A673 (cell line): ENCODE measurements at regions not wholly inside any gene's neighbourhood (a gene's known extent, or its start where the extent isn't known, plus 50 kb on each side); places are given as distances from the start of the nearest gene placed in this dataset.

Experiments used
- BruUV-seq: library from RNA; stranded (reverse); fragments of 400-500 nt; replicated peaks from 2 replicates; lab custom pipeline; 2021; lab: Mats Ljungman, UMichigan
- CTCF ChIA-PET: fragments of 300-600 bp; sonication (Branson Sonifier 250); formaldehyde crosslinking; loops from one replicate; lab custom pipeline; 2022; ENCODE audit warnings: antibody characterized with exemption; lab: Charles Lee
- POLR2A ChIA-PET: fragments of 300-600 bp; sonication (Branson Sonifier 250); formaldehyde crosslinking; loops from one replicate; lab custom pipeline; 2022; ENCODE audit warnings: antibody characterized with exemption; ENCODE audit not compliant: low non-redundant PET; lab: Charles Lee
- DNase-seq: peaks from one replicate; pipeline ENCODE4 v3.0.0-alpha.2; 2015; ENCODE audit warnings: low spot score
- H3K27ac ChIP-seq: fragments of 200-600 bp; sonication (generic); 2 replicates; pipeline ENCODE4 v1.5.1; 2016; ENCODE audit warnings: mixed run types, low read depth, mild to moderate bottlenecking, mixed read lengths, antibody characterized with exemption, low read length; ENCODE audit not compliant: poor library complexity, severe bottlenecking
- H3K27me3 ChIP-seq: fragments of 200-600 bp; sonication (generic); replicated peaks from 2 replicates; pipeline ENCODE4 v1.6.1; 2017; ENCODE audit warnings: mixed run types, low read depth, mild to moderate bottlenecking, mixed read lengths, antibody characterized with exemption, low read length; ENCODE audit not compliant: insufficient read depth, poor library complexity
- H3K36me3 ChIP-seq: fragments of 200-600 bp; sonication (generic); 2 replicates; pipeline ENCODE4 v1.6.1; 2016; ENCODE audit warnings: mixed run types, mild to moderate bottlenecking, mixed read lengths, antibody characterized with exemption, low read length; ENCODE audit not compliant: insufficient read depth, poor library complexity, severe bottlenecking
- H3K4me1 ChIP-seq: fragments of 200-600 bp; sonication (generic); 2 replicates; pipeline ENCODE4 v1.6.1; 2017; ENCODE audit warnings: mixed run types, mild to moderate bottlenecking, mixed read lengths, antibody characterized with exemption, low read length; ENCODE audit not compliant: insufficient read depth, poor library complexity, severe bottlenecking
- H3K4me3 ChIP-seq: fragments of 200-600 bp; sonication (generic); 2 replicates; pipeline ENCODE4 v1.5.1; 2016; ENCODE audit warnings: low read depth, mixed run types, mild to moderate bottlenecking, mixed read lengths, low read length; ENCODE audit not compliant: poor library complexity, severe bottlenecking
- H3K9me3 ChIP-seq: fragments of 200-600 bp; sonication (generic); 2 replicates; pipeline ENCODE4 v1.6.1; 2016; ENCODE audit warnings: mixed run types, low read depth, mild to moderate bottlenecking, mixed read lengths, antibody characterized with exemption, low read length; ENCODE audit not compliant: poor library complexity, severe bottlenecking
- CTCF ChIP-seq: fragments of 300-800, 200-600 bp; sonication (generic); conservative IDR thresholded peaks from 2 replicates; pipeline ENCODE4 v1.5.1; 2017; ENCODE audit warnings: low read depth, mild to moderate bottlenecking, antibody characterized with exemption, low read length, moderate library complexity, mixed read lengths
- EZH2 ChIP-seq: fragments of 200-600 bp; sonication (generic); IDR thresholded peaks from 2 replicates; pipeline ENCODE4 v1.6.1; 2017; ENCODE audit warnings: borderline replicate concordance, low read depth, mild to moderate bottlenecking, mixed read lengths, antibody characterized with exemption, low read length; ENCODE audit not compliant: poor library complexity, severe bottlenecking
- intact Hi-C: fragments of 100-400 bp; cut with micrococcal nuclease; formaldehyde crosslinking; loops from one replicate; pipeline ENCODE4 v1.10.0; 2022; ENCODE audit not compliant: unreplicated experiment

GRCh38 chr14:98237939-98238338 is 1034.1 kb downstream of the BCL11B start:
- DNase-seq = no peak
- Histone ChIP-seq H3K9me3 (no peaks in the 10 kb centered on the region), H3K36me3 (no peaks in the 10 kb centered on the region), H3K27me3 (no peaks in the 10 kb centered on the region), H3K4me3 (no peak overlapping the region), H3K27ac (no peak overlapping the region), H3K4me1 (no peaks in the 10 kb centered on the region)
- no TSS peak for BruUV-seq
- CTCF ChIA-PET = no interaction called here
- intact Hi-C loops = no loop called here
- POLR2A ChIA-PET = no interaction called here
- TF ChIP-seq EZH2 = no peak
- TF ChIP-seq CTCF = no peak

- no peak for DNase-seq
- no peak for TF ChIP-seq CTCF
- TF ChIP-seq EZH2 = no peak
- Histone ChIP-seq H3K4me3 (no peak overlapping the region), H3K9me3 (no peaks in the 10 kb centered on the region), H3K4me1 (no peaks in the 10 kb centered on the region), H3K27me3 (no peaks in the 10 kb centered on the region), H3K27ac (no peak overlapping the region), H3K36me3 (no peaks in the 10 kb centered on the region)
- intact Hi-C loops = no loop called here
- BruUV-seq = no TSS peak
- ChIA-PET POLR2A (no interaction called here), CTCF (no interaction called here)
Observed at GRCh38 chr14:98240376-98240775, 1031.6 kb downstream of the BCL11B start.

GRCh38 chr14:98242903-98243302 is 1029.1 kb downstream of the BCL11B start:
- Histone ChIP-seq H3K27me3 (no peaks in the 10 kb centered on the region), H3K27ac (no peak overlapping the region), H3K36me3 (no peaks in the 10 kb centered on the region), H3K4me1 (no peaks in the 10 kb centered on the region), H3K4me3 (no peak overlapping the region), H3K9me3 (no peaks in the 10 kb centered on the region)
- intact Hi-C loops = no loop called here
- CTCF ChIA-PET = no interaction called here
- BruUV-seq = no TSS peak
- no peak for DNase-seq
- POLR2A ChIA-PET = no interaction called here
- TF ChIP-seq EZH2 (no peak), CTCF (no peak)
